HG03469 (cell line): ENCODE measurements at regions not wholly inside any gene's neighbourhood (a gene's known extent, or its start where the extent isn't known, plus 50 kb on each side); places are given as distances from the start of the nearest gene placed in this dataset.
"Not testable (repeated sequence)": the region's sequence is repeated elsewhere in the genome, so short reads cannot be mapped to it uniquely, and the experiment has no call there.

Experiments
- ATAC-seq: cut with Tn5 transposase; IDR thresholded peaks from one replicate; pipeline ENCODE4 v1.9.1; 2021; ENCODE audit warnings: mild to moderate bottlenecking, moderate library complexity, moderate number of reproducible peaks; ENCODE audit not compliant: unreplicated experiment

DNA sequence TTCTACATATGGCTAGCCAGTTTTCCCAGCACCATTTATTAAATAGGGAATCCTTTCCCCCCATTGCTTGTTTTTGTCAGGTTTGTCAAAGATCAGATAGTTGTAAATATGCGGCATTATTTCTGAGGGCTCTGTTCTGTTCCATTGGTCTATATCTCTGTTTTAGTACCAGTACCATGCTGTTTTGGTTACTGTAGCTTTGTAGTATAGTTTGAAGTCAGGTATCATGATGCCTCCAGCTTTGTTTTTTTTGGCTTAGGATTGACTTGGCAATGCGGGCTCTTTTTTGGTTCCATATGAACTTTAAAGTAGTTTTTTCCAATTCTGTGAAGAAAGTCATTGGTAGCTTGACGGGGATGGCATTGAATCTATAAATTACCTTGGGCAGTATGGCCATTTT, 60.0 kb upstream of the GPC3 start:
- not testable (repeated sequence) for ATAC-seq

DNA sequence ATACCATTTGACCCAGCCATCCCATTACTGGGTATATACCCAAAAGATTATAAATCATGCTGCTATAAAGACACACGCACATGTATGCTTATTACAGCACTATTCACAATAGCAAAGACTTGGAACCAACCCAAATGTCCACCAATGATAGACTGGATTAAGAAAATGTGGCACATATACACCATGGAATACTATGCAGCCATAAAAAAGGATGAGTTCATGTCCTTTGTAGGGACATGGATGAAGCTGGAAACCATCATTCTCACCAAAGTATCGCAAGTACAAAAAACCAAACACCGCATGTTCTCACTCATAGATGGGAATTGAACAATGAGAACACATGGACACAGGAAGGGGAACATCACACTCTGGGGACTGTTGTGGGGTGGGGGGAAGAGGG, 81.7 kb upstream of the GPC3 start:
- not testable (repeated sequence) for ATAC-seq

- ATAC-seq, result not testable (repeated sequence)
Observed at GRCh38 chrX:134071899-134072298, 86.5 kb upstream of the GPC3 start.

GRCh38 chrX:134073341-134073740, 87.9 kb upstream of the GPC3 start:
- ATAC-seq, result no peak

GRCh38 chrX:134074151-134074550, 88.8 kb upstream of the GPC3 start:
- ATAC-seq, result no peak

- no peak for ATAC-seq
Observed at GRCh38 chrX:134075894-134076718, 90.7 kb upstream of the GPC3 start.

DNA sequence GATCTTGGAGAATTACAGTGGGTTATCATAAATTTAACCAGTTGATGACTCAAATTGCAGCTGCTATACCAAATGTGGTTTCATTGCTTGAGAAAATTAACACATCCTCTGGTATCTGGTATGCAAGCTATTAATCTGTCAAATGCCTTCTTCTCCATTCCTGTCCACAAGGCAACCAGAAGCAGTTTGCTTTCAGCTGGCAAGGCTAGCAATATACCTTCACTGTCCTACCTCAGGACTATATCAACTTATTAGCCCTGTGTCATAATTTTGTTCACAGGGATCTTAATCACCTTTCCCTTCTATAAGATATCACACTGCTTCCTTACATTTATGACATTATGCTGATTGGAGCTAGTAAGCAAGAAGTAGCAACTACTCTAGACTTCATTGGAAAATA, 110.0 kb upstream of the GPC3 start:
- no peak for ATAC-seq

DNA sequence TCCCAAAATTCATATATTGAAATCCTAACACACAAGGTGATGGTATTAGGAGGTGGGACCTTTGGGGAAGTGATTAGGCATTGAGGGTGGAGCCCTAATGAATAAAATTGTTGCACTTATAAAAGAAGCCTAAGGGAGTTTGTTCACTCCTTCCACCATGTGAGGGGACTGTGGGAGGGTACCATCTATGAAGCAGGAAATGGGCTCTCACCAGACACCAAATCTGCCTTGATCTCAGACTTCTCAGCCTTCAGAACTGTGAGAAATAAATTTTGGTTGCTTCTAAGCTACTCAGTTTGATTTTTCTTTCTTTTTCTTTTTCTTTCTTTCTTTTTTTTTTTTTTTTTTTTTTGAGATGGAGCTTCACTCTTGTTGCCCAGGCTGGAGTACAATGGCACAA, 116.2 kb upstream of the GPC3 start:
- no peak for ATAC-seq

- no peak for ATAC-seq
Observed at GRCh38 chrX:134115270-134115669, 121.7 kb upstream of the CCDC160 start.

DNA sequence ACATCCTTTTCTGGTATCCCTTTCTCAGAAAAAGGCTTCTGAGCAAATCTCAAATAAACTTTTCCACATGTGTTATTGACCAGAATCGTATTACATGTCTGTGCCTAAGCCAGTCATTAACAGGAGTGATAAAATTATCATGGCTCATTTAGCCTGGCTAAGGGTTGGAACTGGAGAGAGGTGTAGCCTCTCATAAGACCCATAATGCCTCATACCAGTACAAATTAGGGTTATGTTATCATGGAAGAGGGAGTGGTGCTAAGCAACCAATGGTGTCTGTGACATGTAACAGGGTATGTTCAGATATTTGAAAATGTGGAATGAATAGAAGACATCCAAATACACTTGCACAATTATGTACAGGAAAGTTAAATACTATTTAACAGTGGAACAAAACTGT, 99.6 kb upstream of the CCDC160 start:
- no peak for ATAC-seq

DNA sequence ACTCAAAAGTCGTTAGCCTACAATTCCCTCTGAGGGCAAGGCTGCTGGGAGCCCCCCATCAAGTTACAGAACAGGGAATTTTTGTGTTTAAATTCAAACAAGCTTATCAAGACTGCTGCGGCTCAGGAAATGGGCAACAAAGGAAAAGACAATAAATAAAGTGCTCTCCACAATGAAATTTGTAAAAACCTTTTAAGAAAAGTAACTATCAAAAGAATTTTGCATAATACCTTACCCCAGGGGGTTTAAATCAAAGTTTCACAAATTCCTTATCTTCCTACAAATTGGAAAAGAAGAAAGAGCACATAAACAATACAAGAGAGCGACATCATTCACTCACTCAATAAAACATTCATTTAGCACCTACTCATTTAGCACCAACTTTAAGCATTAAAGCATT, 97.9 kb upstream of the CCDC160 start:
- no peak for ATAC-seq

DNA sequence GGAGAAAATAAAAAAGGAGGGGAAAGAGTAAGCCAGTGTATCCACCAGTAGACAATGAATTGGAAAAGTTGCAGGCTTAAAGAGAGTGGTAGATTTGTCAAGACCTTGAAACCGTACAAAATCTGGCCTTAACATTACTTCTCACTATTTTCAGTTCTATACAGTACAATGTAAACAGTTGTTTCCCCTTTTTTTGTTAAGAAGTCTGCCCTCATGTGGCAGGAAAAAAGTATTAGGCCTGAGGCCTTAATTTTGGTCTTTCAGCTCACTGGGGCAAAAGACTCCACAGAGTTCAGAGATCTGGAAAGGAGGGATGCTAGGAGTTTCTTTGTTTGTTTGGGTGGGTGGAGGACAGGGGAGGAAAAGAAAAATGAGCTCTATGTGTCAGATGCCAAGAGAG, 92.8 kb upstream of the CCDC160 start:
- ATAC-seq, result no peak

GRCh38 chrX:134146493-134146892, 90.5 kb upstream of the CCDC160 start:
- ATAC-seq, result no peak

DNA sequence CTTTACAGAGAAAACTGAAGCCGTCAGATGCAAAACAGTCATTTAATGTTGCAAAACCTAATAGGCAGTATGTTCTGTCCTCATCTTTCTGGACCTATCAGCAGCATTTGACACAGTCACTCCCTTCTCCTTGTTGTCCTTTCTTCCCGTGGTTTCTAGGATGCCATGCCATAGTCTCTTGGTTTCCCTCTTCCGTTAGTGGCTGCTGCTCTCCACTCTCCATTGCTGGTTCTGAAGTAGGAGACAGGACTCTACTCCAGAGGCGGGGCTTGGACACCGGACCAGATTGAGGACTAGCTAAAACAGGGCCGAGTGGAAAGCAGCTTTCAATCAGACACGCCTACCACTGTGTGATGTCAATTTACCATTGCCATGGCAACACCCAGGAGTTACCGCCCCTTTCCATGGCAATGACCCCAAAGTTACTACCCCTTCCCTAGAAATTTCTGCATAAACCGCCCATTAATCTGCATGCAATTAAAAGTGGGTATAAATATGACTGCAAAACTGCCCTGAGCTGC, 88.8 kb upstream of the CCDC160 start:
- ATAC-seq, result no peak

GRCh38 chrX:134158821-134159512, 78.0 kb upstream of the CCDC160 start:
- no peak for ATAC-seq

- no peak for ATAC-seq
Observed at GRCh38 chrX:134161162-134161561, 75.8 kb upstream of the CCDC160 start.

DNA sequence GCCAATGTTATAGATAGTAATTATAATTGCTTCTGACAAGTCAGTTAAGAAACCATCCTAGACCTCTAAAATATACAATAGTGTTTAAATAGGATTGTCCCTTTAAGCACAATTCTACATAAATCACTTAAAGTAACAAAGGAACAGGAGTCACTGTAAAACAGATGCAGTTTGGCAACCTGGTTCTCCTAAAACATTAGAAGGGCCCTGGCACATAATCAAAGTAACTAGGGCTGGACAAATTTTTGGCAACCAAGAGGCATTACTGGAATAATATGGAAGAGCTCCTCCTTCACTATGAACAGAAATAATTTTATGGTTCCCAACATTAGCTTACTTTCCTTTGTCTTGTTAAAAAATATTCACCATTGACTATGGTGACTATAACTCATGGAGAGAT, 75.0 kb upstream of the CCDC160 start:
- ATAC-seq, result no peak

DNA sequence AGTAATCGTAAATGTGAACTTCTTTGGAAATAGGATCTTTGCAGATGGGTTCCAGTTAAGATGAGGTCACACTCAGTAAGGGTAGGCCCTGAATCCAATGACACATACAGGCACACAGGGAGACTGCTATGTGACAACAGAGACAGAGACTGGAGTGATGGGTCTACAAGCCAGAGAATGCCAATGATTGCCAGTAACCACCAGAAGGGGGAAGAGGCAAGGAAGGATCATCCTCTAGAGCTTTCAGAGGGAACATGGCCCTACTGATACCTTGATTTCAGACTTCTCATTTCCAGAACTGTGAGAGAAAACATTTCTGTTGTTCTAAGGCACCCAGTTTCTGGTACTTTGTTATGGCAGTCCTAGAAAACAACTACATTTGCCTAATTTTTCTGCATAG, 73.1 kb upstream of the CCDC160 start:
- no peak for ATAC-seq

- ATAC-seq, result no peak
Observed at GRCh38 chrX:134167591-134168203, 69.3 kb upstream of the CCDC160 start.

DNA sequence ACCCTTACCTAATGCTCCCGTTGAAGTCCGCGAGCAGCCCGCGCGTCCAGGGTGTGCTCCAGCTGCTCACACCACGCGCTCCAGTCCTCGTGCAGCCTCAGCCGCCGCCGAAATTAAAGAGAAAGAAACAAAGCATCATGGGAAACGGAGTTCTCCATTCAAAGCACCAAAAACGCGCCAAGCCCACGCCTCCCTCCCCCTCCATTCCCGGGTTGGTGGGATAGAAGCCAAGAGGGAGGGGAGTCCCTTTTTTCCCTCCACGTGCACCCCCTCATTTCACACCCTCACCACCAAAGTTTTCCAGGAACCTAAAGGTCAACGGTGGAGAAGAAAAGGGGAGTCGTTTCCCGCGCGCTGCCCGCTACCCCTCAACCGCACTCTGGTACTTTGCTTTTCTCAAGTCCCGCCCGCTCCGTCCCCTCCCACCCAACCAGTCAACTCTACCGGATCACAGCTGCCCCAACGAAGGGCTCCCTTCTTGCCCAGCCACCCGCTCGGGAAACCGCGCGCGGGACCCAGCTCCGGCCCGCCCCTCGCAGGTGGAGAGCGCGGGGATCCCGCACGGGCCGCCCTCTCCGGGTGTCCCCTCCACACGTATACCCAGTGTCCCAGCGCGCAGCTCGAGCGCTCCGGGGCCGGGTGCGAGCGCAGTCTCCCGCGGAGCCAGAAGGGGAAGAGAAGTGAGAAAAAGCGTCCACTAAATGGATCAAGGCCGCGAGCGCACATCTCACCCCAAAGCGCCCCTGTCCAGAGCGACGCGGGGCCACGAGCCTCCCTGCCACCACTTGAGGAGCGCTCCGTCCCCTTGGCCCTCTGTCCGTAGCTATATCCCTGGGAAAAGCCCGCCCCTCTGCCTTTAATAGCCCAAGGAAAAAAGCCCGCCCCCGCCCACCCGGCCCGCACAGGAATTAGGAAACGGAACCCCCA, 65.1 kb upstream of the CCDC160 start:
- ATAC-seq, result no peak
